Activated CD8-positive, alpha-beta memory T cell treated with anti-CD3 and anti-CD28 coated beads, Interleukin-2, amount 50 U/mL, for 1 hour (primary cell): ENCODE measurements at regions not wholly inside any gene's neighbourhood (a gene's known extent, or its start where the extent isn't known, plus 50 kb on each side); places are given as distances from the start of the nearest gene placed in this dataset.
"Not testable (repeated sequence)": the region's sequence is repeated elsewhere in the genome, so short reads cannot be mapped to it uniquely, and the experiment has no call there.

ENCODE experiments used
- DNase-seq: peaks from one replicate; pipeline ENCODE4 v3.0.0-alpha.2; 2020; ENCODE audit errors: extremely low read depth

DNA sequence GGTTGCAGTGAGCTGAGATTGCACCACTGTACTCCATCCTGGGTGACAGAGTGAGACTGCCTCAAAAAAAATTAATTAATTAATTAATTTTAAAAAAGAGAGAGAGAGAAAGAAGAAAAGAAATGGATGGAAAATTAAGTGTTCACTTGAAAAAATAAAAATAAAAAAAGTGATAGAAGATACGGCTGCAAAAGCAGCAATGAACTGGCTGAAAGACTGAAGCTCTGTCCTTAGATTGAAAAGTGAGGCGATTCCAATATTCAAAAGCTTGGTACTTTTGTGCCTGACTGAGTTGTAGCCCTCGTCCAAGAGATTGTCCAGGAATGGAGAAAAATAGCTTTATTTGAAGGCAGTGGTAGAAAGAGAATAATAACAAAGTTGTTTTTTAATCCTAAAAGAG lies 154.6 kb downstream of the ADSS2 start:
- no peak for DNase-seq

DNA sequence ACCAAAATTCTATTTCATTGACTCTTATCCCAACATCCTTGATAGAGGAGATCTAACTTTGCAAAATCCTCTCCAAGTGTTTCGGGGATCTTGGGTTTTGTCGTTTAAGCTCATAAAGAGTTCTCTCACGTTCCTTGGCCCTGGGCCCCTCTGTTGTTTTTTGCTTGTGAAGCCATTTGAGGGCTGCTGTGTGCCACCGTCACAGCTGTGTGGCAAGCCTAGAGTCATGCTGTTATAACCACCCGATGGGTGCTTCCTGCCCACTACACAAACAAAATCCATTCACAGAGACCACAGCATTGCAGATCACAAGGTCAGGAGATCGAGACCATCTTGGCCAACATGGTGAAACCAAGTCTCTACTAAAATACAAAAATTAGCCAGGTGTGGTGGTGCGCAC lies 154.1 kb downstream of the ADSS2 start:
- DNase-seq = no peak

DNA sequence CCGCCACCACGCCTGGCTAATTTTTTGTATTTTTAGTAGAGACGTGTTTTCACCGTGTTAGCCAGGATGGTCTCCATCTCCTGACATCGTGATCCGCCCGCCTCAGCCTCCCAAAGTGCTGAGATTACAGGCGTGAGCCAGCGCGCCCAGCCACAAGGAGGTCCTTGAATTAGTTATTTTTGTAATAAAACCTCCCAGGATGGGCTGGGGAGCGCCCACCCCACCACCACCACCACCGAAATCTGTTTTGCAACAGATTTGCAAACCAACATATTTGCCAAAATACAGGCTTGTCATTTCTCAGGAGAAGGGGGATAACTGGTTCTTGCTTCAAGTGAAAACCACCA lies 151.7 kb downstream of the ADSS2 start:
- DNase-seq = not testable (repeated sequence)

DNA sequence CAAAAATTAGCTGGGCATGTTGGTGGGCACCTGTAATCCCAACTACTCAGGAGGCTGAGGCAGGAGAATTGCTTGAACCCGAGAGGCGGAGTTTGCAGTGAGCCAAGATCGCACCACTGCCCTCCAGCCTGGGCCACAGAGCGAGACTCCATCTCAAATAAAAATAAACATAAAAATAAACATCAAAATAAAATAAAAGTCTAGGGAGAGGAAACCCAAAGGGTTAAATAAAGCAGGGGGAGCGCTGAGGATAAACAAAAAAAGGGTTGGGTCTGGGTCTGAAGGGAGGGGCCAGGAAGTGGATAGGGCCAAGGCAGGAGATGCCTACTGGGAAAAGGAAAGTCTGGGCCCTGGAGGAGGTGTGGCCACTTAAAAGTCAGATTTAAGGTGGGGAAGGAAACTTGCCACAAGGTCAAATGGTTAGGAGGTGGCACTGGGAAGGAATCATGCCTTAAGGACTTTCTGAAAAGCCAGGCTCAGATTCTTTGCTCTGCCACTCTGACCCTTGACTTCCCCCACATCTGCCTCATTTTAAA lies 150.0 kb downstream of the ADSS2 start:
- DNase-seq = no peak

DNA sequence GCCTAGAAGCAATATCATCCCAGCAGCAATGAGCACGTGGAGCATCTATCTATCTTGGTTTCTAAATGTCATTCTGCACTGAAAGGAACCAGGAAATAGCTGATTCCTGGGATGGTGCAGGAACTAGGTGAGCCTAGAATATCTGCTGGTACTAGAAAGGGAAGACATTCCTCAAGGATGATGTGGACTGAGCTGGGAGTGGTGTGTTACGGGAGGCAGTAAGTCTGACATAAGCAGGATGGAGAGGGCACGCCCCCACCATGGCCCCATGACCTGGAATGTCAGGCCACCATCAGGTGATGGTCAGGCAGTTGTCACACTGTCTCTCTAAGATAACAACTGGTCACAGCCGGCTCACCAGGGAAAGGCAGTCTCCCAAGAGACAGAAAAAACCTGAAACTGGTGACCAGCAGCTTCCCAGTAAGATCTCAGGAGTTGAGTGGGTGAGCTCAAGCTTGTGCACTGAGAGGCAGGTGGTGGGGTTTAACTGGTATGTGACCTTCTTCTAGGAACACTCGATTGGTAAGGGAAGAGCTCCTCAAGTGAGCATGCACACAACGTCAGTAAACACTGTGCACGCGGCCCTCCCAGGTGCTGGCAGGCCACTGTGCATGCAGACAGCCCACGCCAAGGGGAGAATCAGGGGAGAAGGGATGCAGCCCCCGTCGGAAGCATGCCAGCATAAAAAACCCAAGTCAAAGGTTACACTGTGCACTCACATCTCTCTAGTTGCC lies 148.7 kb downstream of the ADSS2 start:
- DNase-seq = no peak

DNA sequence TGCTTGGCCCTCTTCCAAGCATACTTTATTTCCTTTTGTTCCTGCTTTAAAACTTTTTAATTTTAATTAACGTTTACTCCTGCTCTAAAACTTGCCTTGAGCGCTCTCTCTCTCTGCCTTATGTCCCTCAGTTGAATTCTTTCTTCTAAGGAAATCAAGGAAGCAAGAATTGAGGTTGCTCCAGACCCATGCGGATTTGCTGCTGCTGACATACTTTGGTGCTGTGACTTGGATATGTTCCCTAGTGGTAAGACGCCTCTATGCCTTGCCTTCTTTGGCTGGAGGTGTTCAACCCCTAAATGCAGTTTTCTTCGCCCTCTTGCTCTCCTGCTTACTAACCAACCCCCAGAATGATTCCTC lies 148.1 kb downstream of the ADSS2 start:
- DNase-seq = no peak

DNA sequence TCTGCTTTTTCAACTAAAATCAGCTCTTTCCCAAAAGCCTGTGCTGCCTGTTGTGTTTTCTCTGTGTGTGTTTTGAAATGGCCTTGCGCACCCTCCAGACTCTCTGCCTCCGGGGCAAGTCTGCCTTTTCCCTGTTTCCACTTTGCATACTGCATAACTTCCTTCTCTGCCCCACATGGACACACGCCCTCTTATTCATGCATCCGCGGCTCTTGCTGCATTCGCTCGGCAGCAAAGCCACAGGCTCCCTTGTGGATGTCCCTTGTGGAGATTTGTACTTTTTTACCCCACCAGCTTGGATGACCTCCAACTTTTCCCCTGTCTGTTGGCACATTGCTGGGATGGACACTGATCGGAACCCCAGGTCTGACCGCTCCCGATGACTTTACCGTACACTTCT lies 147.6 kb downstream of the ADSS2 start:
- DNase-seq = no peak

DNA sequence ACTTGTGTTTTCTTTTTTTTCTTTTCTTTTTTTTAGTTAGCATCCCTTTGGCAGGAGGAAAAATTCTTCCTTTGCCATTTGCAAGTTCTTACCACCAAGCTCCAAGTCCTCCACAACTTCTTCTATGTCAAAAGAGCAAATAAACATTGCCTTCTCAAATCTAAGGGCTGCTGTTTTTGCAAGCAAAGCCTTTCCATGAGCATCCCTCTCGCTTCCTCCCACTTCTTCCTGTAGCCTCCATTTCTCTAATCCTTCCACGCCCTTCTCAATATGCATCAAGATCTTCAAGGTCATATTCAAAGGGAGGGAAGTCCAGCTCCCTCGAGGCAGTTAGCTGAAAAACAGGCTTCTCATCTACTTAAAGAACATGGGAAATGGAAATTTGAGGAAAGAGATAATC lies 147.1 kb downstream of the ADSS2 start:
- DNase-seq = no peak

DNA sequence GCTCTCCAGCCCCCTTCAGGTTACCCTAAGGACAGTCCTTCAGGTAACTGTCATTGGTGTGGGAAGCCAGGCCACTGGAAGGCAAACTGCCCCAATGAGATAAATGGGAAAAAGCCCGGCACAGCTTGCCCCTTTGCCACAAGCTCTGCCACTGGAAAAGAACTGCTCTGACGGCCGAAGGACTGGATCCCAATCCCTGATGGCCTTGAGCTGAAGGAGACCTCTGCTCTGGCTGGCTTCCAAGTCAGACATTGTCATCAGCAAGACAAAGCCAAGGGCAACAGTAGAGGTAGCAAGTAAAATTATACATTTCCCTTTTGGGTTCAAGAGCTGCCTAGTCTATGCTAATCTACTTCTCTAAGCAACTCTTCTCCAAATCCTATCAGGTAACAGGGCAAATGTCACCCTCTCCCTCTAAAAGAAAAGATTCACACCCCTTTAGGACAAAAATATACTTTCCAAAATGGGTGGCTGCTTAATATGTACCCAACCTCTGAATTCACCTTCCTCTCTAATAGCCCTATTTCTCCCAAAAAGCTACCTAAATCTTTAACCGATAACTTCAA lies 145.8 kb downstream of the ADSS2 start:
- DNase-seq = no peak

DNA sequence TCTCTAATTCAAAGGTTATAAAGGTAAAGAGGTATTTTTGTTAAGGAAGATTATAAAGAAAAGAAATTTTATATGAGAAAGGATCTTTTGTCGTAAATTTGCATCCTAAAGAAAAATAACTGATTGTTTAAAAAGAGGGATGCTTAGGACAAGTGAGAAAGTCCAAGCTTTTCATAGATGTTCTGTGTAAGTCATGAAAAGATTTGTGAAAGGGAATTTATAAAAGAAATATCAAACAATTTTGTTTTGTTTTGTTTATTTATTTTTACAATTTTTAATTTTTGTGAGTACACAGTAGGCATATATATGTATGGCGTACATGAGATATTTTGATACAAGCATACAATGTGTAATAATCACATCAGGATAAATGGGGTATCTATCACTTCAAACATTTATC lies 145.2 kb downstream of the ADSS2 start:
- DNase-seq = no peak

DNA sequence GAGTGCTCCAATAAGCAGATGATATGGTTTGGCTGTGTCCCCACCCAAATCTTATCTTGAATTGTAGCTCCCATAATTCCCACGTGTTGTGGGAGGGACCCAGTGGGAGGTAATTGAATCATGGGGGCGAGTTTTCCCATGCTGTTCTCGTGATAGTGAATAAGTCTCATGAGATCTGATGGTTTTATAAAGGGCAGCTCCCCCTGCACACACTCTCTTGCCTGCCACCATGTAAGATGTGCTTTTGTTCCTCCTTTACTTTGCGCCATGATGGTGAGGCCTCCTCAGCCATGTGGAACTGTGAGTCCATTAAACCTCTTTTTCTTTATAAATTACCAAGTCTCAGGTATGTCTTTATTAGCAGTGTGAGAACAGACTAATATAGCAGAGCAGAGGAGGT lies 142.5 kb downstream of the ADSS2 start:
- not testable (repeated sequence) for DNase-seq

DNA sequence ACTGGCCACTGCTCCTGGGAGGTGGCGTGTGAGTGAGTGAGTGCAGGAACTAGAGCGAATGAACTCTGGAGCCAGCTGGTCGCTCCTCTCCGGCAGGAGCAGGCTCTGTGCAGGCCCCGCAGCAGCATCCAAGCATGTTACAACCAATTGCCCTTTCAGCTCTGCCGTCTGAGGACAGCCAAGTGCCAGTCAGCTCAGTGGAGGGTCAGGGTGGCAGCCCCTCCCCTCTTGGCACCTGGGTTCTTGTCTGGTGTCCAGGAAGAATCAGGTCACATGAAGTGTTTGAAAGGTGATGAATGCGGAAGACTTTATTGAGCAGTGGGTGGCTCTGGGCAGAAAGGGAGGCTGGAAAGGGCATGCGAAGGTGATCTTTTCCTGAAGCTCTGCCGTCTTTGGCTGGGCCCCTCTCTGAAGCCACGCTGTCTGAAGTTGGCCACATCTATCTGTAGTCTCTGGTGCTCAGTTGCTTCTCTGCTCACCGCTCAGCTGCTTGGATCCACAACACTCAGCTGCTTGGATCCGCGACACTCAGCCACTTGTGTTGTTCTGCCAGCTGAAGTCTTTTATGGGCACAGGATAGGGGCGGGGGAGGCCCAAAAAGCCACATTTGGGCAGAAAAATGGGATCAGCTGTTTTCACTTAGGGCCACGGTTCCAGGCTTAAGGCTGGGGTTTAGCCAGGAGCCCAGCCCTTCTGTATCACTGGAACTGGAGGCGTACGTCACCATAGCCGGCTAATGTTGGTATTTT lies 139.8 kb downstream of the ADSS2 start:
- no peak for DNase-seq

DNA sequence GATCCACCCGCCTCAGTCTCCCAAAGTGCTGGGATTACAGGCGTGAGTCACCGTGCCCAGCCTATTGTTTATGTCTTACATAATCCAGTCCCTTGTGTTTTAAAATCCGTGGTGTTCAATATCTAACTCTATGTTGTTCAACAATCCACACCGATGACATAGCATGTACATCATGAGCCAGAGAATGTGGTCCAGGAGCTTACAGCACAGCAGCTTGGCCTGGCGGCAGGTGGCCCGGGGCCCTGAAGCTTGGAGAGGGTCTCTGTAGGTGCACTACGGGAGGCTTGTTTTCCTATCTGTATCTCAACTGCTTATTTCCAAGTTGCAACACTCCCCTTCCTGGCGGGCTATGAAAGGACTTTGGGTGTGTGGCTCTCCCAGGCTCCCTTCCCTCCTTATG lies 138.4 kb downstream of the ADSS2 start:
- DNase-seq = no peak

DNA sequence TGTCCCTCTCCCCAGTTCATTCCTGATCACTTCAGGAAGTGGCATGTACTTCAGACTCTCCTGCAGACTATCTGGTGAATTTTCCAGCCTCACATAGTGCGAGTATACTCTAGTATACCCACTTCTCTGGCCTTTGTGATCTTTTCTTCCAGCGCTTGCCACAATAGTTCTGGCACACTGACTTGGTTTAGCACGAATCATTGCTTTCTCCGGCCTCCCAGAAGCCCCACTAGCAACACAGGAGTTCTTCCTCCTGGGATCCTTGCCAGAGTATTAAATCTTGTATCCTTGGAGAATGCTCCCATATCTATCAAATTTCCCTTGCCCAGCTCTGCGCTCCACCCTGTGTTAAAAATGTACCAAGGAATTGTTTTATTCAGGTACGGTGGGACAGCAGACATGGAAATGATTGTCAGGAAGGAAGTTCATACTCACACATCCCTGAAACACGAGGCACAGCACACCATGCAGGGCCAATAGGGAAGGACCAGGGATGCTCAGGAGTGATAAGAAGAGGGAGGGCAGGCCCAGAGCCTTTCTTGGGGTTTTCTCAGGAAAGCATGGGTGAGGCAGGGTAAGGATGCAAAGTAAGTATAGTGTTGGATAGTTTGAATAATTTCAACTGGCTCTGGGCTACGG lies 136.7 kb downstream of the ADSS2 start:
- no peak for DNase-seq

DNA sequence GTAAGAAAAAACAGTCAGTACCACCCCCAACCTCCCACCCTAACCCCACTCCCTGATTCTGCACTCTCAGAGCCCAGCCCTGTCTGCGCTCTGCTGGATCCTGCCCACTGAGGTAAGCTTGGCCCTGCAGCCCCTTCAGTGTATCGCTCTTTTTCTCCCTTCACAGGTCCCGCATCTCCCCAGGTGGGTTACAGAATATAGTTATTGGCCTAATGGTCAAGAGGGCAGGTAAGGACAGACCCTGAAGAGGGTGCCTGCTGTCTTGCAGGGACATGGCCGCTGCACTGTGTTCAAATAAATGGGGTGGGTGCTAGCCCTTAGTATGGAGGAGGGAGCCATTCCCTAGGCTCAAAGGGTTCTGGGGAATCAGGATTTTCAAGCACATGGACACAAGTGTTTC lies 135.7 kb downstream of the ADSS2 start:
- no peak for DNase-seq

DNA sequence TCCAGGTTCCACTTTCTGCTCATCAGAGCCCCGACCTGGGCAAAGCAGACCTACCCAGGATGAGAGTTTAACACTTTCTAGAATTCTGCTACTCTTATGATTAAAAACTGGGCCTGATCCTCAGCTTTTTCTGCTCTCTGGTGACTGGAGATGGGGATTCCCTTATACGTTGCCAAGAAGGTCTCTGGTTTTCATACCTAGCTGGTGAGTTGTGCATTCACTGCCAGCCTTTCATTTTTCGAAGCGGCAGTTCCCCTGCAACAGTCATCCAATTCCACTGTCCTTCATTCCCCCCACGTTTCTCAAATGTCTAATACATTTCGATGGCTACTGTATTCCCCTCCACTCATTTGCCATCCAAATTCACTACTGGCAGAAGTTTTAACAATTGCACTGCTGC lies 135.3 kb downstream of the ADSS2 start:
- no peak for DNase-seq

DNA sequence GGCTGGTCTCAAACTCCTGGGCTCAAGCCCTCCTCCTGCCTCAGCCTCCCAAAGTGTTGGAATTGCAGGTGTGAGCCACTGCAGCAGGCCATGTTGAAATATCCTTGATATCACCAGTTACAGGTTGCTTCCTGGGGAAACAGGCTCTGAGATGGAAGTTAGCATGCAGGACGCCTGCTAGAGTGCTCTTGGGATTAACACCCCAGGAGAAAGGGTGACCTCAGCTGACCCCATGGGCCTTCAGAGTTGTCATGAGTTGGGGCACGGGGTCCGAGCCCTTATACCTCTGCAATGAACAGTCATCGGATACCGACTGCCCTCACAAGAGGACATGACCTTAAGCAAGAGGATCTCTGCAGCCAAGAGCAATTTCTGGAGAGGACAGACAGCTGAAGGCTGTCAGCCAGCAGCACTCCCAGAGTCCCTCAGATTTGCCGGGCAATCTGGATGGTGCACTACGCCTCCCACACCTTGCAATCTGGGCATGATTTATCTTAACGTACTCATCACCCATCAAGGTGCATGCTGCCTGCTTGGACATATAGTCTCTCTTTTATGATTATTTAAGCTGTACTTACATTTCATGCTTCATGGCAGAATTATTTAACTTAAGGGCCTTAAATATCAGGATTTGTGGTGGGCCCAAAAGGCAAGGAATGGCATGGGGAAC lies 134.6 kb downstream of the ADSS2 start:
- no peak for DNase-seq

DNA sequence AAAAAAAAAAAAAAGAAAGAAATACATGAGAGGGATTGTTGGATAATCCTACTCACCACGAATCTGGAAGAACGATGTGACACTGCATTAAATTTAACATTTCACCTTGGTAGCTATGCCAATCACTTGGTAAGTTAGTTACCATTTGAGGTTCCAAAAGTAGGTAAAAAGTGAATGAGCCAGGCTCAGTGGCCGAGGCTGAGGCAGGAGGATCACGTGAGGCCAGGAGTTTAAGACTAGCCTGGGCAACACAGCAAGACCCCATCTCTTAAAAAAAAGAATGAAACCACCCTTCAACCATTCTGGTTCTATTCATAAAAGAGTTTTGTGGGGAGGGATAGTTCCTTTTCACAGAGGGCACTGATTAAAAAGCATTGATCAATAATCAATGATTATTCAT lies 133.6 kb downstream of the ADSS2 start:
- DNase-seq = no peak

DNA sequence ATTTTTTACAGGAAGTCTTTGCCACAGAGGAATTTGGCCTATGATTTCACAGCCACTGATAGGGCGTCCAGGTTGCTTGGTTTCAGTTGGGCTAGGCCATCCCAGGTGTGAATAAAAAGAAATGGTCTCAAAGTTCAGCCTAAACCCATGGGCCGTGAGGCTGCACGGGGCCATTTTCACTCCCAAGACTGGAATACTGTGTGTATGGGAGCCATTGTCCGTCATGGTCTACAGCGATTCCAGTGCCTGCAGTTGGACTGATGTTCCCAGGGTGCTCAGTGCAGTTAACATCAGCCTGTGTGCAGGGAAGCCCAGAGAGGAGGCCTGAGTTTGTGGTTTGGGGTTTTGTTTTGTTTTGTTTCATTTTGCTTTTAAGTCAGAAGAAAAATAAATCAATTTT lies 133.2 kb downstream of the ADSS2 start:
- no peak for DNase-seq

DNA sequence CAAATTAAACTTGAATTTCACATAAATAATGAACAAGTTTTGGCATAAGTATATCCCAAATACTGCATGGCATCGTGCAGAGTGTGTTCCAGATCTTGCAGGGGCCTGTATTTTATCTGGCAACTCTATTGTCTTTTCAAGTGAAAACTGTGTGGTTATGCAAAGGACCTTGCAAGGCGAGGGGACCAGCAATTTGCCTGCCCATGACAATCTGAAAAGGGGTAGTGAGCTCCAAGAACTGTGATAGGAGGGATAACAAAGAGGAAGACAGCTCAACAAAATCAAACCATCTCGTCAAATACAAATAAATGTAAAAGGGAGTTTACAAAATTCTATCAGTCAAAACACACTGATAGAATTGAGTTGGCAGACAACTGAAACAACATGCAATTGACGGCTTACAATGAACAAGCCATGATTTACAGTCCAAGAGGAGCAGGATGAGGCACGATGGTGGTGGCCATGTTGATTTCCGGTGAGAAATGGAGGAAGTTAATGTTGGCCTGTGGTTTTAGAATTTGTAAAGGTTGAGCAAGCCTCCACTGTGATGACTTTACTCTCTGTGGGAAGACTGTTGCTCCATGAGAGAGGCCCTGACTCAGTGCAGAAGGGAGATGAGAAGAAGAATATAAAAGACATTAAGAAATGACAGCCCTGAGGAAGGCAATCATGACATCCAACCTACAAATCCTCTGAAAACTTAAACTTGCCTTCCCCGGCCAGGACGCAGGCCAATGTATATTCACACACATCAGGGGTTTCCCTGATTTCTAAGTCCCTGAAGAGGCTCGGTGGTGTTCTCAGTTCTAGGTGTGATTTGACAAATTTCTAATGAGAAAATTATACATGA lies 132.2 kb downstream of the ADSS2 start:
- no peak for DNase-seq

DNA sequence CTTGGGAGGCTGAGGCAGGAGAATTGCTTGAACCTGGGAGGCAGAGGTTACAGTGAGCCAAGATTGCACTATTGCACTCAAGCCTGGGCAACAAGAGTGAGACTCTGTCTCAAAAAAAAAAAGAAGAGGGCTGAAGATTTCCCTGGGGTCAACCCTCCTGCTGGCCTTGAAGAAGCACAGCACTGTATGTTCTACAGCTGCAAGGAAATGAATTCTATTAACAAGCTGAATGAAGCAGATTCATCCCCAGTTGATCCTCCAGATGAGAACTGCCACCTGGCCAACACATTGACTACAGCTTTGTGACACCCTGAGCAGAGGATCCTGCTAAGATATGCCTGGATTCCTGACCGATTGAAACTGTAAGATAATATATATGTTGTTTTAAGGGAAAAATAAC lies 129.5 kb downstream of the ADSS2 start:
- no peak for DNase-seq
